HL-60 (cell line): ENCODE measurements at regions not wholly inside any gene's neighbourhood (a gene's known extent, or its start where the extent isn't known, plus 50 kb on each side); places are given as distances from the start of the nearest gene placed in this dataset.

Experiments used
- DNase-seq, 2 experiments: peaks; one replicate each; pipeline ENCODE4 v3.0.0-alpha.2; 2010 to 2020; ENCODE audit warnings: low read depth in 1 of 2, low spot score in 1 of 2
- H3K27ac ChIP-seq: fragments of 250-450 bp; sonication (Bioruptor Pico); replicated peaks from 2 replicates; pipeline ENCODE4 v1.5.1; 2020; ENCODE audit warnings: mild to moderate bottlenecking, moderate library complexity
- H3K27me3 ChIP-seq: fragments of 250-450 bp; sonication (Bioruptor Pico); 2 replicates; pipeline ENCODE4 v1.5.1; 2021; ENCODE audit warnings: mild to moderate bottlenecking, moderate library complexity; ENCODE audit not compliant: insufficient read depth, poor library complexity, severe bottlenecking
- H3K4me3 ChIP-seq: replicated peaks from 2 replicates; pipeline ENCODE4 v1.5.1; 2011; ENCODE audit warnings: mild to moderate bottlenecking, control low read depth, low read length; ENCODE audit not compliant: insufficient read depth
- CTCF ChIP-seq: IDR thresholded peaks from one replicate; pipeline ENCODE4 v1.5.1; 2011; ENCODE audit warnings: low read length, control low read depth, inconsistent platforms; ENCODE audit not compliant: insufficient read depth
- GABPA ChIP-seq: IDR thresholded peaks from 2 replicates; pipeline ENCODE4 v1.6.1; 2012; ENCODE audit warnings: low read depth
- POLR2AphosphoS5 ChIP-seq: IDR thresholded peaks from 2 replicates; pipeline ENCODE4 v1.6.1; 2012; ENCODE audit warnings: low read depth
- REST ChIP-seq: IDR thresholded peaks from 2 replicates; pipeline ENCODE4 v1.6.1; 2012; ENCODE audit warnings: low read depth; ENCODE audit not compliant: insufficient replicate concordance
- SPI1 ChIP-seq: IDR thresholded peaks from 2 replicates; pipeline ENCODE4 v1.6.1; 2012; ENCODE audit warnings: low read depth, mild to moderate bottlenecking, borderline replicate concordance

GRCh38 chr18:25669741-25670140 is 317.8 kb upstream of the ZNF521 start:
- H3K27me3 ChIP-seq, result no peaks in the 10 kb centered on the region
- TF ChIP-seq SPI1, result no peak
- TF ChIP-seq CTCF, result no peak
- TF ChIP-seq GABPA, result no peak
- TF ChIP-seq POLR2AphosphoS5, result no peak
- no peak for TF ChIP-seq REST
- no peak overlapping the region for H3K4me3 ChIP-seq
- DNase-seq, result no peak
- H3K27ac ChIP-seq, result no peak overlapping the region

GRCh38 chr18:25662272-25662671 is 310.3 kb upstream of the ZNF521 start:
- DNase-seq, result no peak
- TF ChIP-seq SPI1, result no peak
- no peak for TF ChIP-seq REST
- TF ChIP-seq CTCF, result no peak
- no peak for TF ChIP-seq GABPA
- TF ChIP-seq POLR2AphosphoS5, result no peak

GRCh38 chr18:25661831-25662230 is 309.9 kb upstream of the ZNF521 start:
- Histone ChIP-seq H3K27me3 (no peaks in the 10 kb centered on the region), H3K4me3 (no peak overlapping the region), H3K27ac (no peak overlapping the region)
- TF ChIP-seq POLR2AphosphoS5 (no peak), CTCF (no peak), REST (no peak), GABPA (no peak), SPI1 (no peak)
- no peak for DNase-seq

More at GRCh38 chr18:25662272-25662671, 310.3 kb upstream of the ZNF521 start:
- Histone ChIP-seq H3K27ac (no peak overlapping the region), H3K27me3 (no peaks in the 10 kb centered on the region), H3K4me3 (no peak overlapping the region)
